NK-92 treated with Interleukin-12 subunit alpha and Interleukin-12 subunit beta, amount 100 ng/mL, for 24 hours (cell line): ENCODE measurements at regions not wholly inside any gene's neighbourhood (a gene's known extent, or its start where the extent isn't known, plus 50 kb on each side); places are given as distances from the start of the nearest gene placed in this dataset.

Experiments used
- DNase-seq: peaks from one replicate; lab custom pipeline; 2025; lab: John Stamatoyannopoulos, UW

GRCh38 chr1:219277304-219278105, 103.8 kb downstream of the LYPLAL1 start:
- DNase-seq, result no peak

GRCh38 chr1:219276049-219276738, 102.5 kb downstream of the LYPLAL1 start:
- no peak for DNase-seq

- DNase-seq, result no peak
These were observed 99.5 kb downstream of the LYPLAL1 start for GRCh38 chr1:219273088-219273686.

- DNase-seq, result no peak
These were observed 98.3 kb downstream of the LYPLAL1 start for GRCh38 chr1:219271818-219272535.

GRCh38 chr1:219269171-219269570, 95.5 kb downstream of the LYPLAL1 start:
- no peak for DNase-seq

- DNase-seq, result no peak
These were observed 92.8 kb downstream of the LYPLAL1 start for GRCh38 chr1:219266524-219266923.

GRCh38 chr1:219265026-219265515, 91.4 kb downstream of the LYPLAL1 start:
- DNase-seq, result no peak

- DNase-seq, result no peak
These were observed 90.9 kb downstream of the LYPLAL1 start for GRCh38 chr1:219264561-219264960.
